ENCODE measurements at regions not wholly inside any gene's neighbourhood (a gene's known extent, or its start where the extent isn't known, plus 50 kb on each side); places are given as distances from the start of the nearest gene placed in this dataset.

- FAIRE-seq: peak; percentile 19
- H3K9ac ChIP-seq (ENCODE audit: insufficient read depth in 1 of 2, low read depth in 2 of 2, low read length in 2 of 2): no peak overlapping the region
- 0 out of 2 replicates have a peak overlapping the region, but pooled peaks have one; percentile 30 for H2AFZ ChIP-seq (ENCODE audit: low read depth, low read length)
- H3K4me1 ChIP-seq (replicated peaks in 1 of 2; ENCODE audit: control insufficient read depth in 2 of 2, insufficient read depth in 2 of 2, low read length in 2 of 2): peaks cover 9 to 48% of the 10 kb centered on the region in 2 experiments
- no peaks in the 10 kb centered on the region for H3K36me3 ChIP-seq (ENCODE audit: control insufficient read depth, insufficient read depth, low read length)
- intact Hi-C loops (cut with micrococcal nuclease) (loop anchor here (10.0 kb wide), 2 partner anchors 137 to 323 kb away; no protein-coding TSS in a partner anchor), in situ Hi-C loops (cut with MboI) (no loop called here)
- H3K9me3 ChIP-seq (replicated peaks; ENCODE audit: control insufficient read depth, insufficient read depth, low read depth, low read length): peaks cover 13% of the 10 kb centered on the region
- H4K20me1 ChIP-seq (replicated peaks; ENCODE audit: control insufficient read depth, insufficient read depth, low read length): no peaks in the 10 kb centered on the region
- POLR2A ChIA-PET: interaction anchor here (0.9 to 1.5 kb wide), 4 partner anchors 10 to 342 kb away, joined by 3 to 5 read pairs (median 3); no protein-coding TSS in a partner anchor
- H3K27me3 ChIP-seq (ENCODE audit: control insufficient read depth in 2 of 2, insufficient read depth in 2 of 2, low read length in 2 of 2): no peaks in the 10 kb centered on the region
- peak; percentile 28 for ATAC-seq
- no TSS peak for BruUV-seq (replicated peaks)
- TF ChIP-seq RAD21 (CRISPR knock-in tag; conservative IDR thresholded peaks at IDR 0.05 in 1 of 2, IDR thresholded peaks at IDR 0.05 in 1 of 2) (peak in 1 of 2 experiments; percentile 10; a peak in 1 of 4 replicates), MED1 (CRISPR knock-in tag; IDR thresholded peaks at IDR 0.05; ENCODE audit: borderline replicate concordance) (no peak), CEBPG (CRISPR knock-in tag; IDR thresholded peaks at IDR 0.05) (no peak), CEBPG (tag; conservative IDR thresholded peaks at IDR 0.05 in 1 of 2, IDR thresholded peaks at IDR 0.05 in 1 of 2) (peak in 1 of 2 experiments; percentile 72; a peak in 2 of 4 replicates), ZNF3 (CRISPR knock-in tag; IDR thresholded peaks at IDR 0.05) (peak; percentile 92), NFIC (IDR thresholded peaks at IDR 0.05) (peak; percentile 73), HOXB6 (CRISPR knock-in tag; IDR thresholded peaks at IDR 0.05; ENCODE audit: borderline replicate concordance) (no peak), CEBPB (tag; IDR thresholded peaks at IDR 0.05) (peak; percentile 88)
- no peak overlapping the region for H3K4me2 ChIP-seq (ENCODE audit: insufficient read depth, low read length)
- peak in 2 of 4 experiments; percentile 35 to 66 for DNase-seq (ENCODE audit: extremely low read depth in 1 of 4, low spot score in 3 of 4)
- no peaks in the 10 kb centered on the region for H3K9me1 ChIP-seq (ENCODE audit: control insufficient read depth, insufficient read depth, low read length)
- WGBS (ENCODE audit: insufficient coverage, low coverage, missing lambda C conversion rate): 64% methylated on average over 1 of the region's 1 CpG
- no peaks in the 10 kb centered on the region for H3K79me2 ChIP-seq (ENCODE audit: control insufficient read depth, insufficient read depth, low read length)
- H3K27ac ChIP-seq (ENCODE audit: extremely low read depth, low read depth, low read length): no peak overlapping the region
- H3K4me3 ChIP-seq: no peak overlapping the region
- CTCF ChIA-PET (ENCODE audit: low intra/inter-chr PET ratio): interaction anchor here (0.6 kb wide), 1 partner anchor 660 kb away, joined by 3 read pairs; no protein-coding TSS in a partner anchor
Measured at GRCh38 chr4:38387348-38387747, 276.7 kb upstream of the KLF3 start.

Measured in K562 (cell line).